Middle frontal gyrus (tissue), 1 donor: ENCODE measurements at regions not wholly inside any gene's neighbourhood (a gene's known extent, or its start where the extent isn't known, plus 50 kb on each side); places are given as distances from the start of the nearest gene placed in this dataset.
"Not testable (repeated sequence)": the region's sequence is repeated elsewhere in the genome, so short reads cannot be mapped to it uniquely, and the experiment has no call there.

Experiments
- DNase-seq: peaks from one replicate; pipeline ENCODE4 v3.0.0-alpha.2; 2015; ENCODE audit warnings: low spot score; ENCODE audit errors: extremely low spot score

GRCh38 chr12:13365748-13366366 is 169.3 kb downstream of the EMP1 start:
- DNase-seq = no peak

GRCh38 chr12:13362260-13362841 is 165.8 kb downstream of the EMP1 start:
- DNase-seq = no peak

GRCh38 chr12:13359636-13360035 is 163.1 kb downstream of the EMP1 start:
- DNase-seq = no peak

- DNase-seq = no peak
These were observed 161.9 kb downstream of the EMP1 start for GRCh38 chr12:13358391-13358905.

- no peak for DNase-seq
These were observed 154.4 kb downstream of the EMP1 start for GRCh38 chr12:13350946-13351345.

GRCh38 chr12:13350381-13350780 is 153.9 kb downstream of the EMP1 start:
- no peak for DNase-seq

GRCh38 chr12:13348464-13348863 is 151.9 kb downstream of the EMP1 start:
- DNase-seq = no peak

- peak; percentile 54 for DNase-seq
These were observed 150.9 kb downstream of the EMP1 start for GRCh38 chr12:13347241-13348043.

- DNase-seq = no peak
These were observed 149.2 kb downstream of the EMP1 start for GRCh38 chr12:13345722-13346121.

GRCh38 chr12:13343375-13343774 is 146.8 kb downstream of the EMP1 start:
- DNase-seq = no peak

GRCh38 chr12:13342971-13343370 is 146.4 kb downstream of the EMP1 start:
- no peak for DNase-seq

GRCh38 chr12:13340149-13340548 is 143.6 kb downstream of the EMP1 start:
- DNase-seq = no peak

GRCh38 chr12:13339538-13339937 is 143.0 kb downstream of the EMP1 start:
- no peak for DNase-seq

GRCh38 chr12:13339091-13339490 is 142.6 kb downstream of the EMP1 start:
- no peak for DNase-seq

GRCh38 chr12:13337791-13338190 is 141.3 kb downstream of the EMP1 start:
- no peak for DNase-seq

- DNase-seq = no peak
These were observed 139.7 kb downstream of the EMP1 start for GRCh38 chr12:13336216-13336615.

GRCh38 chr12:13328535-13328934 is 132.0 kb downstream of the EMP1 start:
- no peak for DNase-seq

- no peak for DNase-seq
These were observed 129.6 kb downstream of the EMP1 start for GRCh38 chr12:13326076-13326475.

- DNase-seq = not testable (repeated sequence)
These were observed 128.5 kb downstream of the EMP1 start for GRCh38 chr12:13325037-13325436.

GRCh38 chr12:13318231-13319015 is 121.9 kb downstream of the EMP1 start:
- no peak for DNase-seq

- DNase-seq = no peak
These were observed 120.2 kb downstream of the EMP1 start for GRCh38 chr12:13316587-13317246.
